Epithelial cell of esophagus (primary cell): ENCODE measurements at regions not wholly inside any gene's neighbourhood (a gene's known extent, or its start where the extent isn't known, plus 50 kb on each side); places are given as distances from the start of the nearest gene placed in this dataset.

Source experiments
- DNase-seq: peaks from one replicate; pipeline ENCODE4 v3.0.0; 2010; ENCODE audit warnings: low read depth
- H3K4me3 ChIP-seq: 2 replicates; pipeline ENCODE4 v1.5.1; 2011; ENCODE audit warnings: mild to moderate bottlenecking, low read length, control low read depth
- TF ChIP-seq, protein P1 (sequence below): IDR thresholded peaks from 2 replicates; pipeline ENCODE4 v1.5.1; 2011; ENCODE audit warnings: low read depth, mild to moderate bottlenecking, low read length, control low read depth, inconsistent platforms; ENCODE audit not compliant: insufficient read depth; ENCODE audit errors: missing control alignments

DNA sequence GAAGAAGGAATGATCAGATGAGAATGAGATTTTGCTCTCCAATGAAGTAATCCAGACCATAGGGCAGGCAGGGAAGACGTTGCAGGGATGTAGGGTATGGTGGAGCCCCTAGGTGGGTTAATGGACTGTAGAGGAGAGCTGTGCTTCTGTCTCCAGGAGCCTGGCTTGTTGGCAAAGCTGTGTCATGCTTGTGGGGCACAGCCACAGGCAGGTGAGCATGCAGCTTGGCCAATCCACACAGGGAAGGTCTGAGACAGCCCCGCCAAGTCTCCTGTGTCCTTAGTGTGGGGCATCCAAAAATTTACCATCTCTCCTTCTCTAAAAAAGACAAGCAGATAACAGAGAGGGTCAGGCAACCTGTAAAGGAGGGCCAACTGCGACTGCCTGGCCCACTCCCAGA, 71.4 kb upstream of the FLT1 start:
- TF ChIP-seq, protein P1, sequence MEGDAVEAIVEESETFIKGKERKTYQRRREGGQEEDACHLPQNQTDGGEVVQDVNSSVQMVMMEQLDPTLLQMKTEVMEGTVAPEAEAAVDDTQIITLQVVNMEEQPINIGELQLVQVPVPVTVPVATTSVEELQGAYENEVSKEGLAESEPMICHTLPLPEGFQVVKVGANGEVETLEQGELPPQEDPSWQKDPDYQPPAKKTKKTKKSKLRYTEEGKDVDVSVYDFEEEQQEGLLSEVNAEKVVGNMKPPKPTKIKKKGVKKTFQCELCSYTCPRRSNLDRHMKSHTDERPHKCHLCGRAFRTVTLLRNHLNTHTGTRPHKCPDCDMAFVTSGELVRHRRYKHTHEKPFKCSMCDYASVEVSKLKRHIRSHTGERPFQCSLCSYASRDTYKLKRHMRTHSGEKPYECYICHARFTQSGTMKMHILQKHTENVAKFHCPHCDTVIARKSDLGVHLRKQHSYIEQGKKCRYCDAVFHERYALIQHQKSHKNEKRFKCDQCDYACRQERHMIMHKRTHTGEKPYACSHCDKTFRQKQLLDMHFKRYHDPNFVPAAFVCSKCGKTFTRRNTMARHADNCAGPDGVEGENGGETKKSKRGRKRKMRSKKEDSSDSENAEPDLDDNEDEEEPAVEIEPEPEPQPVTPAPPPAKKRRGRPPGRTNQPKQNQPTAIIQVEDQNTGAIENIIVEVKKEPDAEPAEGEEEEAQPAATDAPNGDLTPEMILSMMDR, result no peak
- DNase-seq, result no peak
- H3K4me3 ChIP-seq, result no peak overlapping the region

DNA sequence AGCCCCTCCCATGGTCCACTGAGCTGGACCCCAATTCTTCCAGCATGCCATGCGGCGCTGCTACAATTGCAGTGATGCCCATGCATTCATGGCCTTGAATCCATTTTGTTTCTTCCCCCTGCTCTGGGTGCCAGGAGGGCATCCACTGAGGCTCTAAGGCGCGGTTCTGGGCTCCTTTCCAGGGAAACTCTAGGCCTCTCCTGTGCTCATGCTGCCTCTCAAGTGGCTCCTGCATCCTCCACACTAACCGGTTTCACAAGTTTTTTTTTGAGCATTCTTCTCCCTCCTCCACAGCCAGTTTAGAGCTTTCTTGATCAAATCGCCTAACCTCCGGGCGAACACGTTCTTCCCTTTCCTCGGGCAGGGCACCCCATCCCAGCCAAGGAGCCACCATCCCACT, 69.1 kb upstream of the FLT1 start:
- TF ChIP-seq, protein P1, result no peak
- no peak overlapping the region for H3K4me3 ChIP-seq
- peak; percentile 89 for DNase-seq

DNA sequence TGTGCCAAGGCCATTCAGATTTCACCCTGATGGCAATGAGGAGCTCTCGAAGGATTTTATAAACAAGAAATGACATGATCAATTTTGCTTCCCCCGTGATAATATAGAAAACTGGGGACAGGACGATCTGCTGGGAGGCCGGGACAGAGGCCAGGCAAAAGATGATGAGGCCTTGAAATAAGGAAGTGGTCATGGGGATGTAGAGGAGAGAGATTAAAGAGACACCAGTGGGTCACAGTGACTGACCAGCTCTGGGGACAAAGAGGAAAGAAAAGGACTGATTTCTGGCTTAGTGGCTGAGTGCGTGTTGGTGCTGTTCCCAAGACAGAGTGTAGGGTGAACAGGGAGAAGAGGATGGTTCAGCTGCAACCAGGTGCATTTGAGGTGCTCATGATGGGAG, 68.7 kb upstream of the FLT1 start:
- H3K4me3 ChIP-seq, result no peak overlapping the region
- DNase-seq, result no peak
- TF ChIP-seq, protein P1, result no peak

DNA sequence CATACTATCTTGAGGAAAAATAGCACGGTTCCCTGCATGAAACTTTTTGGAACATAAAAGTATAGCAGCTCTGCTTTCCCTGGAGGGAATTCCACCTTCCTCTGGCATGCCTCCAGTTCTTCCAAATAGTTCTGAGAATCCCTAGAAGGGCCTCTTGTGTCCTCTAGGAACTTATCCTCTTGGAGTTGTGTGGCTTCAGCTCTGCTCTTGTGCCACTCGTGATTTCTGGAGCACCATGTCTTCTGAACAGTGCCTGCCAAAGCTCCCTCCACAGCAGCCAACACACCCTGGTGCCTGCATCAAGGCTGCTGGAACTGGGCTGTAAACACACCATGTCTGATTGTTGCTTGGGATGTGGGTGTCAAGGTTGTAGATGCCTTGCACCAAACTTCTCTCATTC, 65.7 kb upstream of the FLT1 start:
- DNase-seq, result no peak
- TF ChIP-seq, protein P1, result no peak
- H3K4me3 ChIP-seq, result no peak overlapping the region

DNA sequence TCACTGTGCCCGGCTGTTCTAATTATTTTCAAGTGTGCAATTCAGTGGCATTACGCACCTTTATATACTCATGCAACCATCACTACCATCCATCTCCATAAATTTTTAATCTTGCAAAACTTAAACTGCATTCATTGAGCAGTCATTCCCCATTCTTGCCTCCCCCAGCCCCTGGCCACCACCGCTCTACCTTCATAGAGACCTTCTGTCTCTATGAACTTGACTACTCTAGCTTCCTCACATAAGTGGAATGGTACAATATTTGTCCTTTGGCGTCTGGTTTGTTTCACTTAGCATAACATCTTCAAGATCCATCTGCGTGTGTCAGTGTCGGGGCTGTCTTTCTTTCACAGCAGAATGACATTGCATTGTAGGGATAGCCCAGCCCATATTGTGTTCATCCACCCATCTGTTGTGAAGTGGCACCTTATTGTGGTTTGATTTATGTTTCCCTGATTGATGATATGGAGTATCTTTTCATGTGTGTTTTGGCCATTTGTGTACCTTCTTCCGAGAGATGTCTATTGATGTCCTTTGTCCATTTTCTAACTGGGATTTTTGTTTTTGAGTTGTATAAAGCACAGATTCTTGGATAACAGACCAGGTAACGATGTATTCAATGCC, 64.8 kb upstream of the FLT1 start:
- TF ChIP-seq, protein P1, result no peak
- H3K4me3 ChIP-seq, result no peak overlapping the region
- no peak for DNase-seq

DNA sequence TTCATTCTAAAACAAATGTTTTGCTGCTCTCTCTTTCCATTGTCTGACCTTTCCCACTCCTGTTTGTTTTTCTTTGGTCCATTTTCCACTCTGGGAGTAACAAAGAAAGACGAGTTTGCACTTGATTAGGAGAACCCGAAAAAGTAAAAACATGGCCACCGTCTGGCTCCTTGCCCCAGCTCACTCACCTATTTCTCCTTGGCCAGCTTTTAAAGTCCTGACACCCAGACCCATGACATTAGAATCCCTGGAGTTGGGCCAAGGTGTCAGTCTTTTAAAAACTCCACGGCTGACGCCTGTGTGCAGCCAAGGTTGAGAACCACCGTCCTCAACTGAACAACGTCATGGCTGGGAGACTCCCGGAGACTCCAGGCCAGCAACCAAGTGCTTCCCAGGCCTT, 63.6 kb upstream of the FLT1 start:
- no peak overlapping the region for H3K4me3 ChIP-seq
- no peak for DNase-seq
- TF ChIP-seq, protein P1, result no peak
